Naive thymus-derived CD8-positive, alpha-beta T cell (primary cell): ENCODE measurements at regions not wholly inside any gene's neighbourhood (a gene's known extent, or its start where the extent isn't known, plus 50 kb on each side); places are given as distances from the start of the nearest gene placed in this dataset.

Experiments used
- ATAC-seq, 2 donors: fragments of 150-1000 bp; cut with Tn5 transposase in 1 of 2; sonication (Bioruptor Pico), chemical (Tn5 transposase) in 1 of 2; 1 replicate in 1 of 2; 2 replicates in 1 of 2; pipeline ENCODE4 v1.10.0; 2021; ENCODE audit warnings: mild to moderate bottlenecking in 2 of 2, moderate library complexity in 2 of 2
- POLR2A ChIA-PET: fragments of 350-600 bp; sonication (Branson Sonifier 250); formaldehyde crosslinking; loops from one replicate; lab custom pipeline; 2021; ENCODE audit warnings: antibody characterized with exemption; lab: Charles Lee
- DNase-seq, 10 donors: peaks; one replicate each; pipeline versions ENCODE4 v3.0.0 to v3.0.0-alpha.2; 2020 to 2022
- H3K27ac Mint-ChIP-seq, 10 donors: one replicate each; pipeline ENCODE4 v1.8.0; 2020 to 2022; ENCODE audit warnings: mild to moderate bottlenecking in 10 of 10, mixed read lengths in 10 of 10, moderate library complexity in 4 of 10, inconsistent platforms in 1 of 10
- H3K27me3 Mint-ChIP-seq, 5 donors: one replicate each; pipeline ENCODE4 v1.8.0; 2021 to 2022; ENCODE audit warnings: mixed read lengths in 5 of 5
- H3K36me3 Mint-ChIP-seq, 3 donors: one replicate each; pipeline ENCODE4 v1.8.0; 2020 to 2022; ENCODE audit warnings: mixed read lengths in 3 of 3, mild to moderate bottlenecking in 2 of 3, inconsistent platforms in 1 of 3
- H3K4me1 Mint-ChIP-seq, 4 donors: one replicate each; pipeline ENCODE4 v1.8.0; 2021 to 2022; ENCODE audit warnings: mixed read lengths in 4 of 4
- H3K4me3 Mint-ChIP-seq, 10 donors: one replicate each; pipeline ENCODE4 v1.8.0; 2020 to 2022; ENCODE audit warnings: mild to moderate bottlenecking in 10 of 10, mixed read lengths in 10 of 10, moderate library complexity in 6 of 10, inconsistent platforms in 1 of 10
- H3K9me3 Mint-ChIP-seq, 9 donors: one replicate each; pipeline ENCODE4 v1.8.0; 2020 to 2022; ENCODE audit warnings: mixed read lengths in 9 of 9, mild to moderate bottlenecking in 3 of 9, inconsistent platforms in 1 of 9, moderate library complexity in 1 of 9

GRCh38 chrX:134747006-134747405 is 50.0 kb downstream of the PABIR2 start:
- no peak overlapping the region for H3K4me3 Mint-ChIP-seq
- no peaks in the 10 kb centered on the region for H3K36me3 Mint-ChIP-seq
- H3K9me3 Mint-ChIP-seq, result no peaks in the 10 kb centered on the region
- POLR2A ChIA-PET, result no interaction called here
- H3K4me1 Mint-ChIP-seq, result peaks cover 0 to 2% (median 0%) of the 10 kb centered on the region in 4 donors
- DNase-seq (no peak), ATAC-seq (no peak)
- peaks cover 0 to 3% (median 0%) of the 10 kb centered on the region in 5 donors for H3K27me3 Mint-ChIP-seq
- H3K27ac Mint-ChIP-seq, result no peak overlapping the region

- H3K36me3 Mint-ChIP-seq, result no peaks in the 10 kb centered on the region
- ATAC-seq, result no peak
- no peak overlapping the region for H3K4me3 Mint-ChIP-seq
These were observed 50.6 kb downstream of the PABIR2 start for GRCh38 chrX:134746410-134746785.

DNA sequence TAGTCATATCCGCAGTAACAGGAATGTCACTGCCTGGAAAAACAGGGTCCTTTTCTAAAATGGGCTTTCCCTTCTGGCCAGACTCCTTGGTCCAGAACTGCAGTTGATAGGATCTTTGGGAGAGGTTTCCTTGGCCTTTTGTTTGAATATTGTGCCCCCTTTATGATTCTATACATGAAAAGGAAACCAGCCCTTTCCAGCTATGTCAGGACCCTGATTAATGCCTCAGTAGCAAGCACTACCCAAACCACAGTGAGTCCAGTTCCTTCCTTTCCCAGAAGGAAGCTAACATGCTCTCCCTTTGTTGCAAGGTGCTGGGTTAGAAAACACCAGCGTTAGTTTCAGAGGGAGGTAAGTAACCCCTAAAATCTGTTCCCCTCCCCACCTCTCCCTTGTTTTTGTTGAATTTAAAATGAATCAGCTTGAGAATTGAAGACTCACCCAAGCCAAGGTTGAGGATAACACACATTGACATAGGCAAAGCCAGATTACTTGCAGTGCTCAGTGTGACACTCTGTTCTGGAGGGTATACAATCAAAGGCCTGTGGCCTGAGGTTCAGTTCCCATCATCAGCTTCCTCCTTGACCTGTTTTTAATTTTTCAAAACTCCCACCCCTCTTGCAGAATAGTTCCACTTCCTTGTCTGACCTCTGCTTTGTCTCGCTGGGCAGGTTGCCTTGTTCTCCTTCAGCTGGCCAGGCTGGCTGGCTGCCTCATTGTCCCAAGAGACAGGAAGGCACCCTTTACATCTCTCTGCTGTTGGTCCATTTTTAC is 51.2 kb downstream of the PABIR2 start:
- Mint-ChIP-seq H3K4me3 (no peak overlapping the region), H3K27ac (no peak overlapping the region), H3K9me3 (no peaks in the 10 kb centered on the region), H3K27me3 (no peaks in the 10 kb centered on the region), H3K4me1 (peaks cover 0 to 2% (median 0%) of the 10 kb centered on the region in 4 donors), H3K36me3 (no peaks in the 10 kb centered on the region)
- ATAC-seq (no peak), DNase-seq (no peak)
- POLR2A ChIA-PET, result no interaction called here

More at GRCh38 chrX:134746410-134746785, 50.6 kb downstream of the PABIR2 start:
- POLR2A ChIA-PET, result no interaction called here
- no peak for DNase-seq
- Mint-ChIP-seq H3K27me3 (peaks cover 0 to 2% (median 0%) of the 10 kb centered on the region in 5 donors), H3K9me3 (no peaks in the 10 kb centered on the region), H3K4me1 (peaks cover 0 to 2% (median 0%) of the 10 kb centered on the region in 4 donors), H3K27ac (no peak overlapping the region)

- H3K27ac Mint-ChIP-seq, result no peak overlapping the region
- no peaks in the 10 kb centered on the region for H3K27me3 Mint-ChIP-seq
- ATAC-seq (no peak), DNase-seq (no peak)
- no peak overlapping the region for H3K4me3 Mint-ChIP-seq
- no peaks in the 10 kb centered on the region for H3K36me3 Mint-ChIP-seq
- POLR2A ChIA-PET, result no interaction called here
- no peaks in the 10 kb centered on the region for H3K9me3 Mint-ChIP-seq
- H3K4me1 Mint-ChIP-seq, result peaks cover 0 to 2% (median 0%) of the 10 kb centered on the region in 4 donors
These were observed 53.9 kb downstream of the PABIR2 start for GRCh38 chrX:134743091-134743490.

DNA sequence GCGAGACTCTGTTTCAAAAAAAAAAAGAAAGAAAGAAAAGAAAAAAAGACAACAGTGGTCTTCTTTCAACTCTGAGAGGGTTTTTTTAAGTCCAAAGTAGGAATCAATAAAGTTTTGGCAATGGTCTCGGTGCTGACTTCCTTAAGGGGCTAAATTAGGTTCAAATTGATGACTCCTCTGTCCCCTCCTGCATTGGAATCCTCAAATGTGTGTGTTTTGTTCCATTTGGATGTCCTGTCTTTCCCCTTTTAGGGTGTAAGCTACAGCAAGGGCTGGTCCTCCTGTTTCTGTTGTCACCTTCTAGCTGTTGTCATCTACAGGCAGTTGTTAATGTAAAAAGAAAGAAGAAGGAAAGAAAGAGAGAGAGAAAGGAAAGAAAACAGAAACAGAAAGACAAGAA is 54.4 kb downstream of the PABIR2 start:
- Mint-ChIP-seq H3K9me3 (no peaks in the 10 kb centered on the region), H3K27me3 (no peaks in the 10 kb centered on the region), H3K27ac (no peak overlapping the region), H3K36me3 (no peaks in the 10 kb centered on the region), H3K4me1 (peaks cover 0 to 2% (median 0%) of the 10 kb centered on the region in 4 donors), H3K4me3 (no peak overlapping the region)
- DNase-seq (no peak), ATAC-seq (no peak)
- POLR2A ChIA-PET, result no interaction called here

GRCh38 chrX:134741746-134742145 is 55.3 kb downstream of the PABIR2 start:
- ATAC-seq, result no peak
- peaks cover 0 to 2% (median 0%) of the 10 kb centered on the region in 4 donors for H3K4me1 Mint-ChIP-seq

DNA sequence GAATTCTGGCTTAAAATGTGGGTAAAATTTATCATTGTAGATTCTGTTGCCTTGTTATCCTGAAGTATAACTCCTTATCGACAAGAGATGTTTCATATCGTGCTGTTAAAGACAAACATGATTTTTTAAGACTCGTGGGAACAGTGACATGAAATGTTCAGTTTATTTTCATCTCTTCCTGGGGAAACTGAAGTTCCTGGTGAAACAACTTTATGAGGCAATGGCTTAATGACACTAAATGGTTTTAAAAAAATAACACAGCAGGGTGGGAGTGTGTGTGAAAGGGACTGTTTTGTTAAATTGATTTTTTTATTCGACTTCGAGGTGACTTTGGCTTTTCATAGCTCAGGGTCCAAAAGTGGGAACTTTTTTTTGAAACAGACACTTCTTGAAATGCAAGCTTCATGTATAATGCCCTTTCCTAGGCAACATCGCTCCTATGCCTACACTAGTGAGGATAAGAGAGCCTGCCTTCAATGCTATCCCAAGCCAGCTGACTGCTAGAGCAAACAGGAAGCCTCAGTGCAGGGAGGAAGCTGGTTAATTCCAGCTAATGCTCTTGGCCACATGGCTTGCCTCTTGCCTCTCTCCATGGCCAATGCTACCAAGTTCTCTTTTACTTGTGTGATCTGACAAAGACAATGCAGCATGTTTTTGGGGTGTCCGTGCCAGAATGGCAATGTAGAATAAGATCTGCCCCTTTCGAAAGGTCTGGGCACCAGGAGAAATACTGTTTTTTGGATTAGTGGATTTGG is 57.8 kb downstream of the PABIR2 start:
- no peak overlapping the region for H3K27ac Mint-ChIP-seq
- no peak overlapping the region for H3K4me3 Mint-ChIP-seq
- POLR2A ChIA-PET, result no interaction called here

More at GRCh38 chrX:134741746-134742145, 55.3 kb downstream of the PABIR2 start:
- POLR2A ChIA-PET, result no interaction called here
- Mint-ChIP-seq H3K4me3 (no peak overlapping the region), H3K27me3 (no peaks in the 10 kb centered on the region), H3K27ac (no peak overlapping the region), H3K9me3 (no peaks in the 10 kb centered on the region), H3K36me3 (no peaks in the 10 kb centered on the region)
- DNase-seq, result no peak

DNA sequence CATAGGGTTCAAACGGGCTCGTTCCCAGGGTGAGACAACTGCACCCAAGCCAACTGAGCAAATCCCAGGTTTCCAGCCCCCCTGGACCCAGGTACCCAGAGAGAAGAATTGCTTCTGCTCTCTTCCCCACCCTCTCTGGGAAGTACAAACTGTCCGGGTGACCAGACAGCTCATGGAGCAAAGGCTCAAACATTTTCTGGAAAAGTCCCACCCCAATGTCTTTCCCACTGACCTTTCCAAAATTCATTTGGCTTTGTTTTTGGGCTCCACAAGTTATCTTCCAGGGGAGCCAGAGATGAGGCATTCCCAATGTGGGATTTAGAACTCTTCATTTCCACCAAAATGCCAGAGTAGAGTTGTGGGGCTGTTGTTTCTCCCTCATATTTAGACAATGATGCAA is 58.6 kb downstream of the PABIR2 start:
- no peaks in the 10 kb centered on the region for H3K4me1 Mint-ChIP-seq
- H3K27me3 Mint-ChIP-seq, result no peaks in the 10 kb centered on the region
- no peaks in the 10 kb centered on the region for H3K9me3 Mint-ChIP-seq
- no peak for ATAC-seq
- H3K27ac Mint-ChIP-seq, result no peak overlapping the region
- POLR2A ChIA-PET, result no interaction called here
- DNase-seq, result no peak
- no peaks in the 10 kb centered on the region for H3K36me3 Mint-ChIP-seq
- no peak overlapping the region for H3K4me3 Mint-ChIP-seq

More for the DNA sequence above, 57.8 kb downstream of the PABIR2 start:
- ATAC-seq (no peak), DNase-seq (no peak)
- no peaks in the 10 kb centered on the region for H3K36me3 Mint-ChIP-seq
- no peaks in the 10 kb centered on the region for H3K9me3 Mint-ChIP-seq
- no peaks in the 10 kb centered on the region for H3K4me1 Mint-ChIP-seq
- H3K27me3 Mint-ChIP-seq, result no peaks in the 10 kb centered on the region

GRCh38 chrX:134737721-134738369 is 59.2 kb downstream of the PABIR2 start:
- DNase-seq (no peak), ATAC-seq (no peak)
- H3K27ac Mint-ChIP-seq, result no peak overlapping the region
- no peak overlapping the region for H3K4me3 Mint-ChIP-seq
- no peaks in the 10 kb centered on the region for H3K27me3 Mint-ChIP-seq
- H3K36me3 Mint-ChIP-seq, result no peaks in the 10 kb centered on the region
- no peaks in the 10 kb centered on the region for H3K9me3 Mint-ChIP-seq
- POLR2A ChIA-PET, result no interaction called here
- no peaks in the 10 kb centered on the region for H3K4me1 Mint-ChIP-seq

- ATAC-seq (no peak), DNase-seq (no peak)
- POLR2A ChIA-PET, result no interaction called here
- H3K27ac Mint-ChIP-seq, result no peak overlapping the region
- H3K27me3 Mint-ChIP-seq, result no peaks in the 10 kb centered on the region
- H3K4me3 Mint-ChIP-seq, result no peak overlapping the region
- no peaks in the 10 kb centered on the region for H3K9me3 Mint-ChIP-seq
- H3K4me1 Mint-ChIP-seq, result no peaks in the 10 kb centered on the region
- no peaks in the 10 kb centered on the region for H3K36me3 Mint-ChIP-seq
These were observed 59.9 kb downstream of the PABIR2 start for GRCh38 chrX:134737061-134737460.

- Mint-ChIP-seq H3K4me1 (no peaks in the 10 kb centered on the region), H3K9me3 (no peaks in the 10 kb centered on the region), H3K27ac (no peak overlapping the region), H3K27me3 (no peaks in the 10 kb centered on the region), H3K36me3 (no peaks in the 10 kb centered on the region), H3K4me3 (no peak overlapping the region)
- ATAC-seq (no peak), DNase-seq (no peak)
- POLR2A ChIA-PET, result no interaction called here
These were observed 60.6 kb downstream of the PABIR2 start for GRCh38 chrX:134736356-134736755.

- H3K4me3 Mint-ChIP-seq, result no peak overlapping the region
- H3K36me3 Mint-ChIP-seq, result no peaks in the 10 kb centered on the region
- POLR2A ChIA-PET, result no interaction called here
- no peak for DNase-seq
- no peaks in the 10 kb centered on the region for H3K4me1 Mint-ChIP-seq
- no peak for ATAC-seq
- no peaks in the 10 kb centered on the region for H3K9me3 Mint-ChIP-seq
- H3K27ac Mint-ChIP-seq, result no peak overlapping the region
- no peaks in the 10 kb centered on the region for H3K27me3 Mint-ChIP-seq
These were observed 62.0 kb downstream of the PABIR2 start for GRCh38 chrX:134735015-134735414.

- H3K27me3 Mint-ChIP-seq, result no peaks in the 10 kb centered on the region
- H3K36me3 Mint-ChIP-seq, result no peaks in the 10 kb centered on the region
These were observed 62.5 kb downstream of the PABIR2 start for GRCh38 chrX:134734466-134734952.

More at GRCh38 chrX:134734466-134734952, 62.5 kb downstream of the PABIR2 start:
- Mint-ChIP-seq H3K4me3 (no peak overlapping the region), H3K27ac (no peak overlapping the region), H3K4me1 (no peaks in the 10 kb centered on the region), H3K9me3 (no peaks in the 10 kb centered on the region)
- POLR2A ChIA-PET, result no interaction called here
- no peak for DNase-seq
- ATAC-seq, result no peak
